ENCODE measurements at regions not wholly inside any gene's neighbourhood (a gene's known extent, or its start where the extent isn't known, plus 50 kb on each side); places are given as distances from the start of the nearest gene placed in this dataset.

- H3K36me3 ChIP-seq (replicated peaks; ENCODE audit: insufficient read depth, low read length), result no peaks in the 10 kb centered on the region
- no peak for DNase-seq
- H3K27ac ChIP-seq (ENCODE audit: low read length), result no peak overlapping the region
- no peaks in the 10 kb centered on the region for H3K9me2 ChIP-seq (replicated peaks; ENCODE audit: insufficient read depth, low read length)
- no peak overlapping the region for H3K9ac ChIP-seq (ENCODE audit: low read length)
- no peak overlapping the region for H2AFZ ChIP-seq (ENCODE audit: low read length)
- H3K4me1 ChIP-seq (ENCODE audit: low read length), result no peaks in the 10 kb centered on the region
- no peaks in the 10 kb centered on the region for H3K9me3 ChIP-seq (replicated peaks; ENCODE audit: insufficient read depth, low read length)
- no peaks in the 10 kb centered on the region for H3K27me3 ChIP-seq (replicated peaks; ENCODE audit: insufficient read depth, low read length)
- H3K79me2 ChIP-seq (ENCODE audit: low read length), result no peaks in the 10 kb centered on the region
- no peak for TF ChIP-seq CTCF (IDR thresholded peaks at IDR 0.05; ENCODE audit: low read length)
- TF ChIP-seq EZH2phosphoT487 (IDR thresholded peaks at IDR 0.05; ENCODE audit: low read length), result no peak
- TF ChIP-seq EZH2 (optimal IDR thresholded peaks at IDR 0.05; ENCODE audit: low read depth, low read length), result no peak
- H3K4me3 ChIP-seq (ENCODE audit: low read length), result no peak overlapping the region
- H4K20me1 ChIP-seq (ENCODE audit: insufficient read depth, low read length), result no peaks in the 10 kb centered on the region
- H3F3A ChIP-seq (ENCODE audit: insufficient read depth, low read length), result no peaks in the 10 kb centered on the region
- no peak overlapping the region for H3K4me2 ChIP-seq (ENCODE audit: low read depth, low read length)
Observed at GRCh38 chr12:73221398-73221797, 949.2 kb downstream of the TRHDE start.

DNA sequence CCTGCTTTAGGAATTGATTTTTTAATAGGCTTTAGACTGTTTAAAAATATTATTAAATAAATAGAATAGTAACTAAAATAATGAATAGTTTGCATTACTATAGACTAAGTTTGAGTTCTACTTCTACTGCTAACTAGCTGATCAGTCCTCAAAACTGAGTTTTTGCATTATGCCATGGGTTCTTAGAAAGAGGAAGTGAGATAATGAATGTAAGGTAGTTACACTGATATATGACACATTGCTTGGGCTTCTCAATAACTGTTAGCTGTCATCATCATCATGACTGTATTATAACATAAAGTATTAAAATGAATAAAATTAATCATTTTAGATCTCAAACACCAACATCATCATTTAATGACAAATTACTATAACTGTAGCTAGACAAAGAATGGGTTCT is 949.7 kb downstream of the TRHDE start:
- Histone ChIP-seq H3K27ac (ENCODE audit: low read length) (no peak overlapping the region), H3K9me2 (replicated peaks; ENCODE audit: insufficient read depth, low read length) (no peaks in the 10 kb centered on the region), H3K4me3 (ENCODE audit: low read length) (no peak overlapping the region), H3K79me2 (ENCODE audit: low read length) (no peaks in the 10 kb centered on the region), H3K9me3 (replicated peaks; ENCODE audit: insufficient read depth, low read length) (no peaks in the 10 kb centered on the region), H3K9ac (ENCODE audit: low read length) (no peak overlapping the region), H2AFZ (ENCODE audit: low read length) (no peak overlapping the region), H4K20me1 (ENCODE audit: insufficient read depth, low read length) (no peaks in the 10 kb centered on the region), H3K27me3 (replicated peaks; ENCODE audit: insufficient read depth, low read length) (no peaks in the 10 kb centered on the region), H3K36me3 (replicated peaks; ENCODE audit: insufficient read depth, low read length) (no peaks in the 10 kb centered on the region), H3F3A (ENCODE audit: insufficient read depth, low read length) (no peaks in the 10 kb centered on the region), H3K4me1 (ENCODE audit: low read length) (no peaks in the 10 kb centered on the region), H3K4me2 (ENCODE audit: low read depth, low read length) (no peak overlapping the region)
- no peak for DNase-seq
- TF ChIP-seq CTCF (IDR thresholded peaks at IDR 0.05; ENCODE audit: low read length) (no peak), EZH2 (optimal IDR thresholded peaks at IDR 0.05; ENCODE audit: low read depth, low read length) (no peak)

GRCh38 chr12:73225371-73225937 is 953.3 kb downstream of the TRHDE start:
- DNase-seq, result no peak

More at GRCh38 chr12:73225371-73225937, 953.3 kb downstream of the TRHDE start:
- Histone ChIP-seq H3K27ac (ENCODE audit: low read length) (no peak overlapping the region), H4K20me1 (ENCODE audit: insufficient read depth, low read length) (no peaks in the 10 kb centered on the region), H3K9me2 (replicated peaks; ENCODE audit: insufficient read depth, low read length) (no peaks in the 10 kb centered on the region), H2AFZ (ENCODE audit: low read length) (no peak overlapping the region), H3K4me3 (ENCODE audit: low read length) (no peak overlapping the region), H3K27me3 (replicated peaks; ENCODE audit: insufficient read depth, low read length) (no peaks in the 10 kb centered on the region), H3K4me1 (ENCODE audit: low read length) (no peaks in the 10 kb centered on the region), H3K79me2 (ENCODE audit: low read length) (no peaks in the 10 kb centered on the region), H3K9ac (ENCODE audit: low read length) (no peak overlapping the region), H3F3A (ENCODE audit: insufficient read depth, low read length) (no peaks in the 10 kb centered on the region), H3K36me3 (replicated peaks; ENCODE audit: insufficient read depth, low read length) (no peaks in the 10 kb centered on the region), H3K9me3 (replicated peaks; ENCODE audit: insufficient read depth, low read length) (no peaks in the 10 kb centered on the region), H3K4me2 (ENCODE audit: low read depth, low read length) (no peak overlapping the region)
- TF ChIP-seq CTCF (IDR thresholded peaks at IDR 0.05; ENCODE audit: low read length), result no peak

Measured in MM.1S (cell line).